Uterus (tissue), 3 donors: ENCODE measurements at regions not wholly inside any gene's neighbourhood (a gene's known extent, or its start where the extent isn't known, plus 50 kb on each side); places are given as distances from the start of the nearest gene placed in this dataset.

Source experiments
- DNase-seq, 2 donors: peaks; one replicate each; pipeline ENCODE4 v3.0.0-alpha.2; 2019 to 2020
- H3K27ac ChIP-seq, 2 donors: fragments of 200-600 bp; sonication (generic); 1 replicate in 1 of 2; 2 replicates in 1 of 2; pipeline ENCODE4 v1.5.1; 2016 to 2018
- H3K27me3 ChIP-seq, 2 donors: fragments of 200-600 bp; sonication (generic); one replicate each; pipeline ENCODE4 v1.5.1; 2018 to 2019; ENCODE audit warnings: control low read depth in 1 of 2
- H3K36me3 ChIP-seq, 2 donors: fragments of 200-600 bp; sonication (generic); one replicate each; pipeline ENCODE4 v1.5.1; 2019; ENCODE audit warnings: control low read depth in 1 of 2
- H3K4me1 ChIP-seq, 2 donors: fragments of 200-600 bp; sonication (generic); one replicate each; pipeline ENCODE4 v1.5.1; 2018 to 2019; ENCODE audit warnings: control low read depth in 1 of 2
- H3K4me3 ChIP-seq, 2 donors: fragments of 200-600 bp; sonication (generic); 1 replicate in 1 of 2; 2 replicates in 1 of 2; pipeline ENCODE4 v1.5.1; 2018 to 2019; ENCODE audit warnings: mild to moderate bottlenecking in 1 of 2
- H3K9me3 ChIP-seq, 2 donors: fragments of 200-600 bp; sonication (generic); one replicate each; pipeline ENCODE4 v1.5.1; 2019; ENCODE audit warnings: control low read depth in 1 of 2
- POLR2A ChIP-seq, 2 donors: fragments of 450-650 bp; IDR thresholded peaks; one replicate each; pipeline ENCODE4 v1.6.1; 2016; ENCODE audit warnings: antibody characterized with exemption in 2 of 2, mild to moderate bottlenecking in 1 of 2, moderate library complexity in 1 of 2
- intact Hi-C: fragments of 100-400 bp; cut with DNase I; formaldehyde crosslinking; loops from one replicate; pipeline ENCODE4 v1.15.1; 2023; ENCODE audit warnings: low total_unique reads
- TF ChIP-seq, protein P1 (sequence below), 4 experiments: fragments of 200-600 bp in 2 of 4; fragments of 450-650 bp in 2 of 4; sonication (generic) in 2 of 4; IDR thresholded peaks; one replicate each; pipeline ENCODE4 v1.5.1; 2016 to 2019; ENCODE audit warnings: antibody characterized with exemption in 4 of 4, mild to moderate bottlenecking in 2 of 4, moderate library complexity in 1 of 4
- donor health status: DM: yes; HTN: yes; CAD: no.

DNA sequence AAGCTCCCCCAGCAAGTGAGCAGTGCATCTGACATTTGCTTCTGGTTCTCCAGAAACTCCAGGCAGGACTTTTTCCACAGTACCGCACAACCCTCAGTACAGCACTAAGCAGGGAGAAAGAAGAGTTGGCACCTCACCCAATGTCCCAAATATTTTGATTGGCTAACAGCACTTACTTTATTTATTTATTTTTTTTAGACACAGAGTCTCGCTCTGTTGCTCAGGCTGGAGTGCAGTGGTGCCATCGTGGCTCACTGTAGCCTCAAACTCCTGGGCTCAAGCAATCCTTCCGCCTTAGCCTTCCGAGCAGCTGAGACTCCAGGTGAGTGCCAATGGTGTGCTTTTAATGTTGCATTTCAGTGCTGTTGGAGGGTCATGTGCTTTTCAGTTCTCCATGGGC is 200.3 kb upstream of the ZMIZ1 start:
- H3K27me3 ChIP-seq = no peaks in the 10 kb centered on the region
- TF ChIP-seq, protein P1, sequence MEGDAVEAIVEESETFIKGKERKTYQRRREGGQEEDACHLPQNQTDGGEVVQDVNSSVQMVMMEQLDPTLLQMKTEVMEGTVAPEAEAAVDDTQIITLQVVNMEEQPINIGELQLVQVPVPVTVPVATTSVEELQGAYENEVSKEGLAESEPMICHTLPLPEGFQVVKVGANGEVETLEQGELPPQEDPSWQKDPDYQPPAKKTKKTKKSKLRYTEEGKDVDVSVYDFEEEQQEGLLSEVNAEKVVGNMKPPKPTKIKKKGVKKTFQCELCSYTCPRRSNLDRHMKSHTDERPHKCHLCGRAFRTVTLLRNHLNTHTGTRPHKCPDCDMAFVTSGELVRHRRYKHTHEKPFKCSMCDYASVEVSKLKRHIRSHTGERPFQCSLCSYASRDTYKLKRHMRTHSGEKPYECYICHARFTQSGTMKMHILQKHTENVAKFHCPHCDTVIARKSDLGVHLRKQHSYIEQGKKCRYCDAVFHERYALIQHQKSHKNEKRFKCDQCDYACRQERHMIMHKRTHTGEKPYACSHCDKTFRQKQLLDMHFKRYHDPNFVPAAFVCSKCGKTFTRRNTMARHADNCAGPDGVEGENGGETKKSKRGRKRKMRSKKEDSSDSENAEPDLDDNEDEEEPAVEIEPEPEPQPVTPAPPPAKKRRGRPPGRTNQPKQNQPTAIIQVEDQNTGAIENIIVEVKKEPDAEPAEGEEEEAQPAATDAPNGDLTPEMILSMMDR (IDR thresholded peaks at IDR 0.05) = no peak
- no peak for TF ChIP-seq POLR2A (IDR thresholded peaks at IDR 0.05)
- H3K36me3 ChIP-seq = no peaks in the 10 kb centered on the region
- no peak overlapping the region for H3K4me3 ChIP-seq
- no peak overlapping the region for H3K27ac ChIP-seq
- no peaks in the 10 kb centered on the region for H3K9me3 ChIP-seq
- intact Hi-C loops = no loop called here
- H3K4me1 ChIP-seq = no peaks in the 10 kb centered on the region
- DNase-seq = no peak

DNA sequence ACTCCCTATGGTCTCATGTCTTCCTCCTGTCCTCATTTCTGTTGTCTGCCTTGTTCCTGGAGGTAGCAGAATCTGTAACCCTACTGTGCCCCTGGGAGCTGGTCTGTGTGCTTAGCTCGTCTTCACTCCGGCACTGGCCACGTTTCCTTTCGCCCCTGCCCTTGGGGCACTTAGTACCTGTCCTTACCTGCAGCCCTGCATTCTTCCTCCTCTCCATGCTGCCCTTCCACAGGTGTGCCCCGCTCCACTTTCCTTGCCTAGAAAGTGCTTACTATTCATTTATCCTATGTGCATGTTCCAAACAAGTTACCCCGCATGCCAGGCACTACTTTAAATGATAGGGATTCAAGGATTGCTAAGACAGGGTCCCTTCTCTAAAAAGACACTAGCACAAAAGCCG is 199.9 kb upstream of the ZMIZ1 start:
- DNase-seq = no peak
- Histone ChIP-seq H3K36me3 (no peaks in the 10 kb centered on the region), H3K4me3 (no peak overlapping the region), H3K27me3 (no peaks in the 10 kb centered on the region), H3K9me3 (no peaks in the 10 kb centered on the region), H3K27ac (no peak overlapping the region), H3K4me1 (no peaks in the 10 kb centered on the region)
- intact Hi-C loops = no loop called here
- TF ChIP-seq, protein P1 (IDR thresholded peaks at IDR 0.05) = no peak
- TF ChIP-seq POLR2A (IDR thresholded peaks at IDR 0.05) = no peak

DNA sequence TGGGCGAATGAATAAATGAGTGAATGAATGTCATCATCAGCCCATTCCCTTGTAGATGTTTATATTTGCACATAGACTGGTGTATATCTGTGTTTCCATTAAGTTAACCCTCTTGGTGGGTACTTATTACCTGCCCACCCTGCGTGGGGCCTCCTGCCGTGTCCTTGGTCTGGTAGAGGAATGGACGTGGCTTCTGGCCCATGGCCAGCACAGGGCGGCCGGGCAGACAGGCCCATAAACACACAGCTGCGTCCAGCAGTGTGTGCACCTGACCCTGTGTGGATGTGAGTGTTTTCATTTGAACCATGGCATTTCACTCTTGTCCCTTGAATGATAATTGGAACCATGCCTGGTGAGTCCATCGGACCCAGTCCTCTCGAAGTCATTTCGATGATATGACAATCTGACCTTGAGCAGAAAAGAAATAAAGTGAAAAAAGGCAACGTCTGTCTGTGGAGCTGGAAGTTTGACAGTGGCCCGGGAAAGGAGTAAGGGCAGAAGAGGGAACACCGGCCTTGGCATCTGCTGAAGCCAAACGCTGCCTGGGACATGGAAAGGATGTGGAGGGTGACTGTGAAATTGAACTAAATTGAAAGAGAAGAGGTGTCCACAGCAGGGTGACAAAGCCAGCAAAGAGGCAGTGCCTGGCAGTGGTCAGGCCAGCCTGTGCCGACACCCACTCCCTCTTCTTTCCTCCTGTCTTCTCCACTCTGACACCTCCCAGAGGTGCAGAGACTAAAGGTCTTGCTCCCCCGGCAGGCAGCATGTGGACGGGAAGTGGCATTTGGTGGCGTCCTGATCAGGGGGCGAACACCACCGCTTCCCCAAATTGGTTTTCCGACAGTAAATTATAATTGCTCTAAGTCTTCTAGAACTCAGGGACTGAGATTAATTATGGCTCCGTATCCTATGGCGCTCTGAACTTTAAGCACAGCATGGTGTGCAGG is 199.0 kb upstream of the ZMIZ1 start:
- TF ChIP-seq, protein P1 (IDR thresholded peaks at IDR 0.05) = no peak
- TF ChIP-seq POLR2A (IDR thresholded peaks at IDR 0.05) = no peak
- no peaks in the 10 kb centered on the region for H3K9me3 ChIP-seq
- H3K27me3 ChIP-seq = no peaks in the 10 kb centered on the region
- no peaks in the 10 kb centered on the region for H3K36me3 ChIP-seq
- H3K4me1 ChIP-seq = no peaks in the 10 kb centered on the region
- H3K27ac ChIP-seq = no peak overlapping the region
- intact Hi-C loops = no loop called here
- no peak for DNase-seq
- H3K4me3 ChIP-seq = no peak overlapping the region

DNA sequence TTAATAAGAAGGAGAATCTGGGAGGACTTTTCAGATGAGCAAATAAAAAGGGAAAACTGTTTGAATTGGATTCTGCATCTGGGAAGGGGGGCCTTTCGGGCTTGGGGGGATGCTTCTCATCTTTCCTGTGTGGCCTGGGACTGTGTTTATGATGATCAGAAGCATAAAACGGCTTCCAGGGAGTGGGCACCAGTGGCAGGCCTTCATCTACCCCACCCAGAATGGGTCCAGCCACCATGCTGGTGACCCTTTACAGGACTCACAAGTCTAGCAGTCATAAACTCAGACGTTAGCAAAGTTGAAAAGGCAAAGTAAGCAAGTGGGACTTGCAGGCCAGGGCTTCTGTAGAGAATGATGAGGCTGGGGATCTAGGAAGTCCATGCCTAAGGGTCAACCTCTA is 198.3 kb upstream of the ZMIZ1 start:
- H3K4me1 ChIP-seq = no peaks in the 10 kb centered on the region
- H3K27me3 ChIP-seq = no peaks in the 10 kb centered on the region
- no peak for TF ChIP-seq POLR2A (IDR thresholded peaks at IDR 0.05)
- TF ChIP-seq, protein P1 (IDR thresholded peaks at IDR 0.05) = no peak
- DNase-seq = no peak
- intact Hi-C loops = no loop called here
- H3K4me3 ChIP-seq = no peak overlapping the region
- H3K36me3 ChIP-seq = no peaks in the 10 kb centered on the region
- H3K27ac ChIP-seq = no peak overlapping the region
- H3K9me3 ChIP-seq = no peaks in the 10 kb centered on the region

DNA sequence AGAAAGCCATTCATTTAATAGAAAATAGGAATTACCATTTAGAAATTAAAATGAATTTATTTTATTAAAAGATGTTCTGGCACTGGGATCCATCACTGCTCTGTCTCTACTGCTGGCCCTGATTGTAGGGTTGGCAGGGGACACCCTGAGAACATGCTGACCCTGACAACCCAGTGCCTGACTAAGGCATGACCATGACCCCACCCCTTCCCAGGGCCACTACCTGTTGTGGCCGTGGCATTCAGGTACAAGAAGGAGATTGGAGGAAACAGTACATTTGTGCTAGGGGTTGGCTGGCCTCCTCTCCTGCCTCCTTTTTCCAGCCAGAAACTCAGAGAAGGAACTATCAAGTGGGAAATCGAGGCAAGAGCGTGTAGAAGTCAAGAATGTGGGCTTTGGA is 197.0 kb upstream of the ZMIZ1 start:
- DNase-seq = no peak
- Histone ChIP-seq H3K27me3 (no peaks in the 10 kb centered on the region), H3K9me3 (no peaks in the 10 kb centered on the region), H3K4me1 (no peaks in the 10 kb centered on the region), H3K36me3 (no peaks in the 10 kb centered on the region), H3K4me3 (no peak overlapping the region), H3K27ac (no peak overlapping the region)
- intact Hi-C loops = no loop called here
- TF ChIP-seq, protein P1 (IDR thresholded peaks at IDR 0.05) = no peak
- TF ChIP-seq POLR2A (IDR thresholded peaks at IDR 0.05) = no peak
